ENCODE measurements at regions not wholly inside any gene's neighbourhood (a gene's known extent, or its start where the extent isn't known, plus 50 kb on each side); places are given as distances from the start of the nearest gene placed in this dataset.
A peak's percentile ranks its signal among the peaks of the same experiment; 100 is the strongest.

- TF ChIP-seq, protein P1, sequence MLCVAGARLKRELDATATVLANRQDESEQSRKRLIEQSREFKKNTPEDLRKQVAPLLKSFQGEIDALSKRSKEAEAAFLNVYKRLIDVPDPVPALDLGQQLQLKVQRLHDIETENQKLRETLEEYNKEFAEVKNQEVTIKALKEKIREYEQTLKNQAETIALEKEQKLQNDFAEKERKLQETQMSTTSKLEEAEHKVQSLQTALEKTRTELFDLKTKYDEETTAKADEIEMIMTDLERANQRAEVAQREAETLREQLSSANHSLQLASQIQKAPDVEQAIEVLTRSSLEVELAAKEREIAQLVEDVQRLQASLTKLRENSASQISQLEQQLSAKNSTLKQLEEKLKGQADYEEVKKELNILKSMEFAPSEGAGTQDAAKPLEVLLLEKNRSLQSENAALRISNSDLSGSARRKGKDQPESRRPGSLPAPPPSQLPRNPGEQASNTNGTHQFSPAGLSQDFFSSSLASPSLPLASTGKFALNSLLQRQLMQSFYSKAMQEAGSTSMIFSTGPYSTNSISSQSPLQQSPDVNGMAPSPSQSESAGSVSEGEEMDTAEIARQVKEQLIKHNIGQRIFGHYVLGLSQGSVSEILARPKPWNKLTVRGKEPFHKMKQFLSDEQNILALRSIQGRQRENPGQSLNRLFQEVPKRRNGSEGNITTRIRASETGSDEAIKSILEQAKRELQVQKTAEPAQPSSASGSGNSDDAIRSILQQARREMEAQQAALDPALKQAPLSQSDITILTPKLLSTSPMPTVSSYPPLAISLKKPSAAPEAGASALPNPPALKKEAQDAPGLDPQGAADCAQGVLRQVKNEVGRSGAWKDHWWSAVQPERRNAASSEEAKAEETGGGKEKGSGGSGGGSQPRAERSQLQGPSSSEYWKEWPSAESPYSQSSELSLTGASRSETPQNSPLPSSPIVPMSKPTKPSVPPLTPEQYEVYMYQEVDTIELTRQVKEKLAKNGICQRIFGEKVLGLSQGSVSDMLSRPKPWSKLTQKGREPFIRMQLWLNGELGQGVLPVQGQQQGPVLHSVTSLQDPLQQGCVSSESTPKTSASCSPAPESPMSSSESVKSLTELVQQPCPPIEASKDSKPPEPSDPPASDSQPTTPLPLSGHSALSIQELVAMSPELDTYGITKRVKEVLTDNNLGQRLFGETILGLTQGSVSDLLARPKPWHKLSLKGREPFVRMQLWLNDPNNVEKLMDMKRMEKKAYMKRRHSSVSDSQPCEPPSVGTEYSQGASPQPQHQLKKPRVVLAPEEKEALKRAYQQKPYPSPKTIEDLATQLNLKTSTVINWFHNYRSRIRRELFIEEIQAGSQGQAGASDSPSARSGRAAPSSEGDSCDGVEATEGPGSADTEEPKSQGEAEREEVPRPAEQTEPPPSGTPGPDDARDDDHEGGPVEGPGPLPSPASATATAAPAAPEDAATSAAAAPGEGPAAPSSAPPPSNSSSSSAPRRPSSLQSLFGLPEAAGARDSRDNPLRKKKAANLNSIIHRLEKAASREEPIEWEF (IDR thresholded peaks at IDR 0.05; ENCODE audit: insufficient replicate concordance, low read depth, low read length) = no peak
- TF ChIP-seq POLR2A (IDR thresholded peaks at IDR 0.05; ENCODE audit: low read depth, low read length) = no peak
- TF ChIP-seq, protein P2, sequence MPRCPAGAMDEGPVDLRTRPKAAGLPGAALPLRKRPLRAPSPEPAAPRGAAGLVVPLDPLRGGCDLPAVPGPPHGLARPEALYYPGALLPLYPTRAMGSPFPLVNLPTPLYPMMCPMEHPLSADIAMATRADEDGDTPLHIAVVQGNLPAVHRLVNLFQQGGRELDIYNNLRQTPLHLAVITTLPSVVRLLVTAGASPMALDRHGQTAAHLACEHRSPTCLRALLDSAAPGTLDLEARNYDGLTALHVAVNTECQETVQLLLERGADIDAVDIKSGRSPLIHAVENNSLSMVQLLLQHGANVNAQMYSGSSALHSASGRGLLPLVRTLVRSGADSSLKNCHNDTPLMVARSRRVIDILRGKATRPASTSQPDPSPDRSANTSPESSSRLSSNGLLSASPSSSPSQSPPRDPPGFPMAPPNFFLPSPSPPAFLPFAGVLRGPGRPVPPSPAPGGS (IDR thresholded peaks at IDR 0.05; ENCODE audit: borderline replicate concordance, insufficient read depth, low read depth, low read length, poor library complexity, severe bottlenecking) = no peak
- no peak for TF ChIP-seq IRF3 (IDR thresholded peaks at IDR 0.05)
- TF ChIP-seq TCF7 (IDR thresholded peaks at IDR 0.05; ENCODE audit: borderline replicate concordance) = no peak
- no peak for TF ChIP-seq CEBPB (IDR thresholded peaks at IDR 0.05; ENCODE audit: borderline replicate concordance in 1 of 2, low read depth in 2 of 2, low read length in 2 of 2)
- no peak for TF ChIP-seq E2F8 (IDR thresholded peaks at IDR 0.05; ENCODE audit: low read depth, partially characterized antibody)
- TF ChIP-seq ZNF687 (IDR thresholded peaks at IDR 0.05) = peak; percentile 44; the same call in 1 of the 2 replicates
- TF ChIP-seq FOS (IDR thresholded peaks at IDR 0.05; ENCODE audit: borderline replicate concordance, extremely low read depth, insufficient read length) = no peak
- TF ChIP-seq, protein P3, sequence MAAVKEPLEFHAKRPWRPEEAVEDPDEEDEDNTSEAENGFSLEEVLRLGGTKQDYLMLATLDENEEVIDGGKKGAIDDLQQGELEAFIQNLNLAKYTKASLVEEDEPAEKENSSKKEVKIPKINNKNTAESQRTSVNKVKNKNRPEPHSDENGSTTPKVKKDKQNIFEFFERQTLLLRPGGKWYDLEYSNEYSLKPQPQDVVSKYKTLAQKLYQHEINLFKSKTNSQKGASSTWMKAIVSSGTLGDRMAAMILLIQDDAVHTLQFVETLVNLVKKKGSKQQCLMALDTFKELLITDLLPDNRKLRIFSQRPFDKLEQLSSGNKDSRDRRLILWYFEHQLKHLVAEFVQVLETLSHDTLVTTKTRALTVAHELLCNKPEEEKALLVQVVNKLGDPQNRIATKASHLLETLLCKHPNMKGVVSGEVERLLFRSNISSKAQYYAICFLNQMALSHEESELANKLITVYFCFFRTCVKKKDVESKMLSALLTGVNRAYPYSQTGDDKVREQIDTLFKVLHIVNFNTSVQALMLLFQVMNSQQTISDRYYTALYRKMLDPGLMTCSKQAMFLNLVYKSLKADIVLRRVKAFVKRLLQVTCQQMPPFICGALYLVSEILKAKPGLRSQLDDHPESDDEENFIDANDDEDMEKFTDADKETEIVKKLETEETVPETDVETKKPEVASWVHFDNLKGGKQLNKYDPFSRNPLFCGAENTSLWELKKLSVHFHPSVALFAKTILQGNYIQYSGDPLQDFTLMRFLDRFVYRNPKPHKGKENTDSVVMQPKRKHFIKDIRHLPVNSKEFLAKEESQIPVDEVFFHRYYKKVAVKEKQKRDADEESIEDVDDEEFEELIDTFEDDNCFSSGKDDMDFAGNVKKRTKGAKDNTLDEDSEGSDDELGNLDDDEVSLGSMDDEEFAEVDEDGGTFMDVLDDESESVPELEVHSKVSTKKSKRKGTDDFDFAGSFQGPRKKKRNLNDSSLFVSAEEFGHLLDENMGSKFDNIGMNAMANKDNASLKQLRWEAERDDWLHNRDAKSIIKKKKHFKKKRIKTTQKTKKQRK (IDR thresholded peaks at IDR 0.05; ENCODE audit: low read depth, low read length) = no peak
These were observed 600.4 kb upstream of the JAG1 start (continued) for GRCh38 chr20:11274141-11274594.

All from GM12878 (cell line).